HEK293T (cell line): ENCODE measurements at regions not wholly inside any gene's neighbourhood (a gene's known extent, or its start where the extent isn't known, plus 50 kb on each side); places are given as distances from the start of the nearest gene placed in this dataset.

Experiments
- CTCF ChIA-PET: fragments of 350-600 bp; formaldehyde crosslinking; extraction: SDS; loops from one replicate; lab custom pipeline; 2021; ENCODE audit warnings: antibody characterized with exemption, inconsistent platforms; lab: Yijun Ruan, JAX
- POLR2A ChIA-PET: fragments of 350-600 bp; formaldehyde crosslinking; extraction: SDS; loops from one replicate; lab custom pipeline; 2020; ENCODE audit warnings: antibody characterized with exemption, inconsistent platforms; lab: Yijun Ruan, JAX
- DNase-seq: peaks from one replicate; pipeline ENCODE4 v3.0.0; 2012; ENCODE audit warnings: mixed read lengths; ENCODE audit errors: extremely low spot score
- ARNT ChIP-seq: fragments of 450-650 bp; IDR thresholded peaks from 2 replicates; pipeline ENCODE4 v1.6.1; 2017; ENCODE audit warnings: mild to moderate bottlenecking
- BHLHE40 ChIP-seq: fragments of 450-650 bp; IDR thresholded peaks from 2 replicates; pipeline ENCODE4 v1.6.1; 2016; ENCODE audit warnings: mild to moderate bottlenecking, moderate library complexity, borderline replicate concordance
- CTBP1 ChIP-seq: fragments of 450-650 bp; IDR thresholded peaks from 2 replicates; pipeline ENCODE4 v1.6.1; 2016; ENCODE audit warnings: borderline replicate concordance
- ELF4 ChIP-seq: fragments of 450-650 bp; IDR thresholded peaks from 2 replicates; pipeline ENCODE4 v1.6.1; 2017; ENCODE audit warnings: antibody characterized with exemption
- FOXA1 ChIP-seq: fragments of 450-650 bp; IDR thresholded peaks from 2 replicates; pipeline ENCODE4 v1.6.1; 2016; ENCODE audit warnings: mild to moderate bottlenecking
- FOXK2 ChIP-seq: fragments of 450-650 bp; IDR thresholded peaks from 2 replicates; pipeline ENCODE4 v1.6.1; 2016; ENCODE audit warnings: mild to moderate bottlenecking
- FOXM1 ChIP-seq: fragments of 450-650 bp; IDR thresholded peaks from 2 replicates; pipeline ENCODE4 v1.6.1; 2017; ENCODE audit warnings: mild to moderate bottlenecking, borderline replicate concordance
- HDGF ChIP-seq: fragments of 450-650 bp; IDR thresholded peaks from 2 replicates; pipeline ENCODE4 v1.6.1; 2017; ENCODE audit warnings: antibody characterized with exemption, borderline replicate concordance
- L3MBTL2 ChIP-seq: fragments of 450-650 bp; conservative IDR thresholded peaks from 2 replicates; pipeline ENCODE4 v1.6.1; 2016; ENCODE audit warnings: mild to moderate bottlenecking
- LEF1 ChIP-seq: fragments of 450-650 bp; IDR thresholded peaks from 2 replicates; pipeline ENCODE4 v1.6.1; 2017; ENCODE audit warnings: mild to moderate bottlenecking, borderline replicate concordance
- NFRKB ChIP-seq: fragments of 450-650 bp; IDR thresholded peaks from 2 replicates; pipeline ENCODE4 v1.6.1; 2016; ENCODE audit warnings: mild to moderate bottlenecking, moderate library complexity
- SP1 ChIP-seq: fragments of 450-650 bp; IDR thresholded peaks from 2 replicates; pipeline ENCODE4 v1.6.1; 2017
- SUZ12 ChIP-seq: fragments of 450-650 bp; IDR thresholded peaks from 2 replicates; pipeline ENCODE4 v1.6.1; 2016; ENCODE audit warnings: mild to moderate bottlenecking
- TARDBP ChIP-seq: fragments of 450-650 bp; IDR thresholded peaks from 2 replicates; pipeline ENCODE4 v1.6.1; 2016
- ZNF384 ChIP-seq: fragments of 450-650 bp; IDR thresholded peaks from 2 replicates; pipeline ENCODE4 v1.6.1; 2016
- TF ChIP-seq, protein P1 (sequence below): fragments of 450-650 bp; IDR thresholded peaks from 2 replicates; pipeline ENCODE4 v1.6.1; 2016

DNA sequence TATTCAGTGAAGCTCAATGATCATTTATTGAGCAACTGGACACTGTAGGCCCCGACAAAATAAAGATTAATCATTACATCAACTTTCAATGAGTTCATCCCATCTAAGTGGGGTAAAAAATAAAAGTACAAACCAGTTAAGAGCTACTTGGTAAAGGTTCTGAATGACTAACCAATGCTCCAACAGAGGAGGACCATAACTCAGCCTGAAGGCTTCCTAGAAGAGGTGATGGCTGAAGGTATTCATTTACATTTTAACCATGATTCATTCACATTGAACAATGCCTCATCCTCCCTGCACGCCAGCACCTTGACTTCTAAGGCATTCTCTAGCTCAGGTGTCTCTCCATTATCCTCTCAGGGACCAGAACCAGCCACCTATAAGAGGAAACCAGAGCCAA lies 201.4 kb downstream of the ZNF462 start:
- no peak for DNase-seq
- ChIA-PET CTCF (no interaction called here), POLR2A (no interaction called here)
- no peak for TF ChIP-seq SP1
- no peak for TF ChIP-seq CTBP1
- no peak for TF ChIP-seq ELF4
- TF ChIP-seq HDGF, result no peak

- DNase-seq, result no peak
- CTCF ChIA-PET, result no interaction called here
- POLR2A ChIA-PET, result no interaction called here
- TF ChIP-seq SP1, result no peak
- TF ChIP-seq ARNT, result no peak
- TF ChIP-seq ELF4, result no peak
- TF ChIP-seq SUZ12, result no peak
- no peak for TF ChIP-seq FOXK2
- TF ChIP-seq FOXA1, result no peak
- no peak for TF ChIP-seq BHLHE40
- no peak for TF ChIP-seq L3MBTL2
- TF ChIP-seq LEF1, result no peak
- no peak for TF ChIP-seq NFRKB
- no peak for TF ChIP-seq TARDBP
- no peak for TF ChIP-seq FOXM1
- TF ChIP-seq HDGF, result no peak
- no peak for TF ChIP-seq CTBP1
- TF ChIP-seq, protein P1, sequence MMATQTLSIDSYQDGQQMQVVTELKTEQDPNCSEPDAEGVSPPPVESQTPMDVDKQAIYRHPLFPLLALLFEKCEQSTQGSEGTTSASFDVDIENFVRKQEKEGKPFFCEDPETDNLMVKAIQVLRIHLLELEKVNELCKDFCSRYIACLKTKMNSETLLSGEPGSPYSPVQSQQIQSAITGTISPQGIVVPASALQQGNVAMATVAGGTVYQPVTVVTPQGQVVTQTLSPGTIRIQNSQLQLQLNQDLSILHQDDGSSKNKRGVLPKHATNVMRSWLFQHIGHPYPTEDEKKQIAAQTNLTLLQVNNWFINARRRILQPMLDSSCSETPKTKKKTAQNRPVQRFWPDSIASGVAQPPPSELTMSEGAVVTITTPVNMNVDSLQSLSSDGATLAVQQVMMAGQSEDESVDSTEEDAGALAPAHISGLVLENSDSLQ, result no peak
- TF ChIP-seq ZNF384, result no peak
These were observed 202.6 kb downstream of the ZNF462 start for GRCh38 chr9:107065549-107065948.

GRCh38 chr9:107067739-107068416 lies 204.9 kb downstream of the ZNF462 start:
- TF ChIP-seq FOXK2 (no peak), FOXM1 (no peak), SUZ12 (no peak), ZNF384 (no peak), CTBP1 (no peak), BHLHE40 (no peak), L3MBTL2 (no peak), TARDBP (no peak), FOXA1 (no peak), LEF1 (no peak), HDGF (no peak)
- no peak for DNase-seq
- POLR2A ChIA-PET, result no interaction called here
- CTCF ChIA-PET, result no interaction called here

DNA sequence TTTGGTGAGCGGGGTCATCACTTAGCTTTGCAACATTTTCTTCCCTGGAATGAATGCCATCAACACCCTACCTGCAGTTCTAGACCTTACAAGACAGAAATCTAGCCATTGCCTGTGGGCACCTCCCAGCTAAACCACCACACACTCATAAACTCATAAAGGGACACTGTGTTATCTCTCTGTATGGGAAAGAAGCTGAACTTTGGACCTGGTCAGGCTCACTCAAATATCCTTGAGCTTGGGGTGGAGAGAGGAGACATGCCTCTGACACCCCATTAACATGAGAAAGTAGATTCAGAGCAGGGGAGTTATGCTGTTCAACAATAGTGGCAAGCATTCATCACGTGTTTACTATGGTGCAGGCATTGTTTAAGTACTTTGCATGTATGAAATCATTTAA lies 205.6 kb downstream of the ZNF462 start:
- TF ChIP-seq L3MBTL2 (no peak), NFRKB (no peak), HDGF (no peak), ZNF384 (no peak), SP1 (no peak), TARDBP (no peak), CTBP1 (no peak), ARNT (no peak), SUZ12 (no peak), FOXK2 (no peak), LEF1 (no peak), ELF4 (no peak), FOXM1 (no peak), BHLHE40 (no peak), FOXA1 (no peak)
- TF ChIP-seq, protein P1, result no peak
- DNase-seq, result no peak
- POLR2A ChIA-PET, result no interaction called here
- CTCF ChIA-PET, result no interaction called here

DNA sequence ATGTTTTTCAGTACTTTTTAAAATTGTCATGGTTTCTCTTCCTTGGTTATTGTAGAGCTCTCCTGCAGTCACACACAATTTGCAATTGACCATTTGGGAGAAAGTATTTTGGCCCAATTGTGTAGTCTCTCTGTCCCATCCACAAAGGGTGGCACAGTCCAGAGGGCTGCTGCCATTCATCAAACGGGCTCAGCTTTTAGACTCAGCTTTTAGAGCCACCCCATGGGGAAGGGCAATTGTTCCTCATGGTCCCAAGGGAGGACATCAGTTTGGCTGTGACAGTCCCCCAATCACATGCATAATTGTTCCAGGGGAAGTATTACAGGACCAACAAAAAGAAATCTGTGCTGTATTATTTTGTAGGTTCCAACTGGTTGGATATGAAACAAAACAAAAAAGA lies 207.6 kb downstream of the ZNF462 start:
- ChIA-PET CTCF (no interaction called here), POLR2A (no interaction called here)
- no peak for TF ChIP-seq CTBP1
- no peak for TF ChIP-seq NFRKB
- no peak for TF ChIP-seq LEF1
- TF ChIP-seq SP1, result no peak
- no peak for TF ChIP-seq HDGF
- TF ChIP-seq SUZ12, result no peak
- no peak for DNase-seq

GRCh38 chr9:107078061-107078460 lies 205.0 kb upstream of the RAD23B start:
- POLR2A ChIA-PET, result no interaction called here
- TF ChIP-seq FOXA1 (no peak), SUZ12 (no peak), LEF1 (no peak), TARDBP (no peak), FOXM1 (no peak), ZNF384 (no peak), ELF4 (no peak), ARNT (no peak), CTBP1 (no peak), FOXK2 (no peak), SP1 (no peak), NFRKB (no peak), L3MBTL2 (no peak), HDGF (no peak), BHLHE40 (no peak)
- TF ChIP-seq, protein P1, result no peak
- CTCF ChIA-PET, result no interaction called here
- no peak for DNase-seq
